GM10266 (cell line): ENCODE measurements at regions not wholly inside any gene's neighbourhood (a gene's known extent, or its start where the extent isn't known, plus 50 kb on each side); places are given as distances from the start of the nearest gene placed in this dataset.

Experiments
- DNase-seq: peaks from one replicate; pipeline ENCODE4 v3.0.0; 2012; ENCODE audit errors: extremely low spot score
- CTCF ChIP-seq: IDR thresholded peaks from 2 replicates; pipeline ENCODE4 v1.5.1; 2012; ENCODE audit warnings: mild to moderate bottlenecking, low read depth; ENCODE audit not compliant: control insufficient read depth, insufficient read depth; ENCODE audit errors: missing control alignments

GRCh38 chr11:15851051-15851498, 505.3 kb downstream of the SOX6 start:
- TF ChIP-seq CTCF: no peak
- DNase-seq: no peak

GRCh38 chr11:15852179-15852578, 504.2 kb downstream of the SOX6 start:
- DNase-seq: no peak

GRCh38 chr11:15854245-15854644, 502.1 kb downstream of the SOX6 start:
- DNase-seq: no peak
- TF ChIP-seq CTCF: no peak

More at GRCh38 chr11:15852179-15852578, 504.2 kb downstream of the SOX6 start:
- TF ChIP-seq CTCF: peak; percentile 32

GRCh38 chr11:15858881-15859280, 497.5 kb downstream of the SOX6 start:
- no peak for TF ChIP-seq CTCF
- DNase-seq: no peak

GRCh38 chr11:15859411-15859810, 496.9 kb downstream of the SOX6 start:
- no peak for DNase-seq
- TF ChIP-seq CTCF: no peak

GRCh38 chr11:15861256-15861655, 495.1 kb downstream of the SOX6 start:
- DNase-seq: no peak
- TF ChIP-seq CTCF: no peak

GRCh38 chr11:15863411-15863810, 492.9 kb downstream of the SOX6 start:
- no peak for TF ChIP-seq CTCF
- no peak for DNase-seq
